Natural killer cell treated with Interleukin-12 subunit alpha and Interleukin-12 subunit beta and Interleukin-15 and Interleukin-18, amount 100 ng/mL, for 72 hours (primary cell): ENCODE measurements at regions not wholly inside any gene's neighbourhood (a gene's known extent, or its start where the extent isn't known, plus 50 kb on each side); places are given as distances from the start of the nearest gene placed in this dataset.

Experiments used
- ATAC-seq, 2 donors: fragments of 150-1000 bp; cut with Tn5 transposase in 1 of 2; sonication (Bioruptor Pico), chemical (Tn5 transposase) in 1 of 2; 2 replicates each; pipeline ENCODE4 v1.10.0; 2021
- DNase-seq: peaks from one replicate; pipeline ENCODE4 v3.0.0; 2022; ENCODE audit warnings: low spot score
- H3K27ac Mint-ChIP-seq, 2 donors: 1 replicate in 1 of 2; 2 replicates in 1 of 2; pipeline ENCODE4 v1.8.0; 2022; ENCODE audit warnings: mixed read lengths in 2 of 2, mild to moderate bottlenecking in 1 of 2, moderate library complexity in 1 of 2
- H3K27me3 Mint-ChIP-seq, 2 donors: 1 replicate in 1 of 2; 2 replicates in 1 of 2; pipeline ENCODE4 v1.8.0; 2022; ENCODE audit warnings: mixed read lengths in 2 of 2
- H3K36me3 Mint-ChIP-seq: one replicate; pipeline ENCODE4 v1.8.0; 2022; ENCODE audit warnings: mixed read lengths
- H3K4me1 Mint-ChIP-seq, 2 donors: 1 replicate in 1 of 2; 2 replicates in 1 of 2; pipeline ENCODE4 v1.8.0; 2022; ENCODE audit warnings: low read depth in 2 of 2, mixed read lengths in 2 of 2, mild to moderate bottlenecking in 1 of 2
- H3K4me3 Mint-ChIP-seq: one replicate; pipeline ENCODE4 v1.8.0; 2022; ENCODE audit warnings: mixed read lengths
- H3K9me3 Mint-ChIP-seq: 2 replicates; pipeline ENCODE4 v1.8.0; 2022; ENCODE audit warnings: mixed read lengths

- Mint-ChIP-seq H3K36me3 (no peaks in the 10 kb centered on the region), H3K4me3 (no peak overlapping the region), H3K9me3 (no peaks in the 10 kb centered on the region), H3K4me1 (no peaks in the 10 kb centered on the region), H3K27me3 (peaks cover 0 to 2% of the 10 kb centered on the region in 2 donors), H3K27ac (no peak overlapping the region)
- no peak for ATAC-seq
- DNase-seq: no peak
Observed at GRCh38 chr22:19621373-19622060, 92.8 kb upstream of the SEPTIN5 start.

GRCh38 chr22:19622061-19622441 is 92.3 kb upstream of the SEPTIN5 start:
- H3K27me3 Mint-ChIP-seq: peaks cover 0 to 2% of the 10 kb centered on the region in 2 donors
- H3K27ac Mint-ChIP-seq: no peak overlapping the region
- no peaks in the 10 kb centered on the region for H3K9me3 Mint-ChIP-seq
- H3K4me3 Mint-ChIP-seq: no peak overlapping the region
- ATAC-seq (no peak), DNase-seq (no peak)
- no peaks in the 10 kb centered on the region for H3K36me3 Mint-ChIP-seq
- no peaks in the 10 kb centered on the region for H3K4me1 Mint-ChIP-seq

DNA sequence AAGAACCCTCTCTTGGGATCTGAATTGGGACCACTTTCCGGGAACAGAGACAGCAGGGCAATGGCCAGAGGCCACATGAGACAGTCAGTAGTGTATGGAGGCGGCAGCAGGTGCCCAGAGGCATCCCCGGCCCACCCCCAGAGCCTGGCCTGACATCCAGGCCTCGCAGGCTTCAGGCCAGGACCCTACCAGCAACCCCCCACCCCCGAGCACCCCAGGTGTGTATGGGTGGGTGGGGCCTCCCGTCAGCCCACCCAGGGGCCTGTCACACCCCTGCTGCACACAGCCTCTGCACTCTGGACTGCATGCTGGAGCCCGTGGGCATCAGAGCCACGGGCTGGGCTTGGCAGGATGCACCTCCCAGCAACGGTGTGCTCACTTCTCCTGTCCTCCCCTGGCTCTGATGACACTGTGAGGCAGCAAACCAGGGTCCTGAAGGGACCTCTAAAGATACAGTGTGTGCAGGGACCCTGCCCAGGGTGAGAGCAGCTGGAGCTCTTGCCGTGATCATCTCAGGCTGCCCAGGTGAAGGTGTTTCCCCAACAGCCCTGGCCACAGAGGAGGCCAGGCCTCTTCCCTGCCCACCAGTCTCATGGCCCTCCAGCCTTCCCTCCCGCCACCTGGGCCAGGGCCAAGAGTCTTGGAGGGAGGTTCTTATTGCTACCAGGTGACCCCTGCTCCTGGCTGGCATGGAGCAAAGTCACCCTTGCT is 88.8 kb upstream of the SEPTIN5 start:
- H3K9me3 Mint-ChIP-seq: no peaks in the 10 kb centered on the region
- peaks cover 4 to 5% of the 10 kb centered on the region in 2 donors for H3K27me3 Mint-ChIP-seq
- H3K4me1 Mint-ChIP-seq: no peaks in the 10 kb centered on the region
- no peaks in the 10 kb centered on the region for H3K36me3 Mint-ChIP-seq
- no peak overlapping the region for H3K27ac Mint-ChIP-seq
- no peak for DNase-seq
- no peak overlapping the region for H3K4me3 Mint-ChIP-seq
- no peak for ATAC-seq

DNA sequence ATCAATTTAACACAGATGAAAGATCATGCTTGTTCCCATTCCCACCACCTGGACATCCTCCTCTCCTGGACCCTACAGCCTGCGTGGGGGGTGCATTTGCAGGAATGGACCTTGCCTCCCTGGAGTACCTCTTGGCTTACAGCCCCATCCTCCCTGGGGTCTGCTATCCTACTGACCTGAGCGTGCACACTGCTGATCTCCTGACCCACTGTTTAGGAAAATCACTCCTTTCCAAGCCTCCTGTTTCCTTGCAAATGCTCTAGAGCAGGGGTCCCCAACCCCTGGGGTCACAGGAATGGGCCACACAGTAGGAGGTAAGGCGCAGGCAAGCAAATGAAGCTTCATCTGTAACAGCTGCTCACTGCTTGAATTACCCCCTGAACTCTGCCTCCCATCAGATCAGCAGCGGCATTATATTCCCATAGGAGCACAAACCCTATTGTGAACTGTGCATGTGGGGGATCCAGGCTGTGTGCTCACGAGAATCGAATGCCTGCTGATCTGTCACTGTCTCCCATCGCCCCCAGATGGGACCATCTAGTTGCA is 88.2 kb upstream of the SEPTIN5 start:
- no peak overlapping the region for H3K27ac Mint-ChIP-seq
- no peaks in the 10 kb centered on the region for H3K9me3 Mint-ChIP-seq
- H3K4me3 Mint-ChIP-seq: no peak overlapping the region
- H3K36me3 Mint-ChIP-seq: no peaks in the 10 kb centered on the region
- ATAC-seq (no peak), DNase-seq (no peak)
- H3K4me1 Mint-ChIP-seq: no peaks in the 10 kb centered on the region
- H3K27me3 Mint-ChIP-seq: peaks cover 4 to 5% of the 10 kb centered on the region in 2 donors

DNA sequence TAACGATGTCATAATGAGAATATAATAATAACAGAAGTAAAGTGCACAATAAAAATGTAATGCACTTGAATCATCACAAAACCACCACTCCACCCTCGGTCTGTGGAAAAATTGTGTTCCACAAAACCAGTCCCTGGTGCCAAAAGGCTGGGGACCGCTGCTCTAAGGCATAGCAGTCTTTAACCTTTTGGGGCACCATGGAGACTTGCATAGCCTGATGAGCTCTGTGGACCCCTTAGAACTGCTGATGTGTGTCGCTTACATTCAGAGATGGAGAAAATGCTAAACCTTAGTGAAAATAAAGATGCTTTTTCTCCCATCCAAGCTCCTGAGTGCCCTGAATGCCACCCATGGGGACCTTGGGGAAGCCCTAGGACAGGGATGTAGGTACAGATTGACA is 87.6 kb upstream of the SEPTIN5 start:
- Mint-ChIP-seq H3K9me3 (no peaks in the 10 kb centered on the region), H3K4me3 (no peak overlapping the region), H3K36me3 (no peaks in the 10 kb centered on the region), H3K27me3 (peaks cover 4 to 5% of the 10 kb centered on the region in 2 donors), H3K4me1 (no peaks in the 10 kb centered on the region), H3K27ac (no peak overlapping the region)
- DNase-seq (no peak), ATAC-seq (no peak)

- Mint-ChIP-seq H3K27ac (no peak overlapping the region), H3K9me3 (no peaks in the 10 kb centered on the region), H3K27me3 (peaks cover 5 to 7% of the 10 kb centered on the region in 2 donors), H3K4me1 (no peaks in the 10 kb centered on the region), H3K36me3 (no peaks in the 10 kb centered on the region), H3K4me3 (no peak overlapping the region)
- DNase-seq (no peak), ATAC-seq (no peak)
Observed at GRCh38 chr22:19628038-19628776, 86.1 kb upstream of the SEPTIN5 start.

DNA sequence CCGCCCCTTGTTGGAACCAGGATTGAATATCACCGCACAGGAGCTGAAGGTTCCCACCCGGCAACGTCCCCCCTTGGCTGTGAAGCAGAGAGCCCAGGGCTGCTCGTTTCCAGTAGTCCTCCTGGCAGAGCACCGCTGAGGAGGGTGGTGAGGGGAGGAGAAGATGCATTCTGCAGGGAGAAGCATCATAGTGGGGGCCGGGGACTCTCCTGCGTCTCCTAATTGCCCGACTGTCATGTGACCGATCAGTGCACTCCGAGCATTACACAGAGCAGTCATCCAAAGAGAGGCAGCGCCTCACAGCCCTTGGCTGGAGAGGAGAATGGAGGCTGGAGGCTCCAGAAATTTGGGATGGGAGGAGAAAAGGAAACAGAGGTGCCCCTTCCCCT is 85.0 kb upstream of the SEPTIN5 start:
- no peaks in the 10 kb centered on the region for H3K36me3 Mint-ChIP-seq
- no peak overlapping the region for H3K4me3 Mint-ChIP-seq
- H3K27me3 Mint-ChIP-seq: peaks cover 5 to 7% of the 10 kb centered on the region in 2 donors
- DNase-seq (no peak), ATAC-seq (no peak)
- no peaks in the 10 kb centered on the region for H3K4me1 Mint-ChIP-seq
- no peak overlapping the region for H3K27ac Mint-ChIP-seq
- H3K9me3 Mint-ChIP-seq: no peaks in the 10 kb centered on the region

DNA sequence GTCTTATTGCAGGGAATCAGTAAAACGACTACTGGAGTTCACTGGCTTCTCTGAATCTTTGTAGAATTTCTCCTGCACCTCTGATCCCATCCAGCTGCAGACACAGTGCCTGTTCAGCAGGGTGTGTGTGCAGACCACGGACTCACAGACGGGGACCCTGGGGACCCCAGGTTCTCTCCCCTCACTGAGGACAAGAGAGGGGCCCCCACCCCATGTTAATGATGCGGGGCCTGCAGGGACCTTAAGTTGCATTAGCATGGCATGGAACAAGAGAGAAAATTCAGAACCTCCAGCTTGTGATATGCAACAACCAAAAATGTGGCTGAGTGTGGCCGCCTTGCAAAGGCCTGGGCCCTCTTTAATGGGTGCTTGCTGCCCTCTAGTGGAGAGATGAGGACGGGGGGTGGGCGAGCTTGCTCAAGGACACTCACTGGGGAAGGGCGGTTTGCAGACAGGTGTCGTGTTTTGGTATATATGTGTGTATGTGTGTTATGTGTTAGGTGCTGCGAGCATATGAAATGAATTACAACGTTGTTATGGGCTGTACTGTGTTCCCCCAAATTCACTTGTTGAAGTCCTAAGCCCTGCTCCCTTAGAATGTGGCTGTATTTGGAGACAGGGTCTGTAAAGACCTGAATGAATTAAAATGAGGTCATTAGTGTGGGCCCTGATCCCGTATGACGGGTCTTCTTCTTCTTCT is 84.4 kb upstream of the SEPTIN5 start:
- Mint-ChIP-seq H3K27me3 (peaks cover 5 to 7% of the 10 kb centered on the region in 2 donors), H3K4me1 (no peaks in the 10 kb centered on the region), H3K9me3 (no peaks in the 10 kb centered on the region), H3K4me3 (no peak overlapping the region), H3K36me3 (no peaks in the 10 kb centered on the region), H3K27ac (no peak overlapping the region)
- DNase-seq (peak; percentile 81), ATAC-seq (peak; percentile 60 to 79)

DNA sequence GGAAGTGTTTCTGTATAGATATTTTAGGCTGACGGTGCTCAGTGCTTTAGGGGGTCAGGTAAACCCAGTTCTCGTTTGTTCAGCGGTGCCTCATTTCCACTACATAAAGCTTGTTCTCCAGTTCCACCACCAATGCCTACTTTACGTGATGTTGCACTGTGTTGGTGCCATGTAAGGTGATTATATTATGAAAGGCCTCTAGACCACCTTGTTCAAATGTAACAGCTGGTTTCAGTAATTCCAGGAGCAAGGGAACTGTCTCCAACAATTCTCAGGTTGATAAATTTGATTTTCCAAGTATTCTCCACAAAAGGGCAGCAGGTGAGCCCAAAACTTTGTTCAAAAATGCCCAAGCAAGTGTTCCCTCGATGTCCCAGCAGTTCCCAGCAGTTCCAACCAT is 83.7 kb upstream of the SEPTIN5 start:
- no peak for ATAC-seq
- Mint-ChIP-seq H3K9me3 (no peaks in the 10 kb centered on the region), H3K36me3 (no peaks in the 10 kb centered on the region), H3K27ac (no peak overlapping the region), H3K4me3 (no peak overlapping the region), H3K4me1 (no peaks in the 10 kb centered on the region), H3K27me3 (peaks cover 5 to 7% of the 10 kb centered on the region in 2 donors)
- no peak for DNase-seq

DNA sequence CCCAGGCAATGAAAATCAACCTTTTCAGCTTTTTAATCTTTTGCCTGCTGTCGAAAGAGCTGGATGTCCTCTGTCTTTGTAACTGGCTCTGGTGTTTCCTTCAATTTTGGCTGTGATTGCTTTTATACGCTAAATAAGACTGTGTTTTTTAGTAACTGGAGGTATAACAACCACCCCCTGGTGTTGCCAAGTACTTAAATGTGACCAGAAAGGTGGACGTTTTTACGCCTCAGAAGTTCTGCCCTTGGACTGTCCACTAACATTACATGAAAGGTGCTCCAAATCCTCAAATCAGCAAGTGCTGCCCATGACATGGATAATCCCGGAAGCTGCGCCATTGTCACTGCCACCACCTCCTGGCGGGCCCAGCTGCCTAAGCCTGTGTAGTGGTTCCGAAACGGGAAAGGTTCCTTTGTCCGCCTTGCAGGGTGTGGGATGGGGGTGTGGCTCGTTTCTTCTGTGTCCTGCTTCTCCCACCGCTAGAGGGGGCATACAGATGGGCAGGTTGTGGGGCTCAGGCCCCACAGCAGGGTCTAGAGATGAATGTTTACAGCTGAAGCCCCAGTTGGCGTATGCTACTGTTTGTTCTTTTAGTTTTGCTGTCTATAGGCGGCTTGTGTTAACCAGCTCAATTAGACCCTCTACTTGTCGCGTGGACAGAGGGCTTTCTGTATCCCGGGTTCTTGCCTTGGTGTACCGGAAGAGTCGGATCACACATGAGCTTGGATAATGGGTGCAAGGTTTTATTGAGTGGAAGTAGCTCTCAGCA is 82.2 kb upstream of the SEPTIN5 start:
- ATAC-seq: no peak
- H3K36me3 Mint-ChIP-seq: no peaks in the 10 kb centered on the region

GRCh38 chr22:19632668-19633148 is 81.6 kb upstream of the SEPTIN5 start:
- Mint-ChIP-seq H3K9me3 (no peaks in the 10 kb centered on the region), H3K27ac (no peak overlapping the region), H3K4me1 (no peaks in the 10 kb centered on the region), H3K27me3 (peaks cover 5% of the 10 kb centered on the region in 2 donors), H3K36me3 (no peaks in the 10 kb centered on the region), H3K4me3 (no peak overlapping the region)
- no peak for ATAC-seq
- DNase-seq: no peak

More for the DNA sequence above, 82.2 kb upstream of the SEPTIN5 start:
- Mint-ChIP-seq H3K9me3 (no peaks in the 10 kb centered on the region), H3K4me3 (no peak overlapping the region), H3K4me1 (no peaks in the 10 kb centered on the region), H3K27ac (no peak overlapping the region), H3K27me3 (peaks cover 5% of the 10 kb centered on the region in 2 donors)
- no peak for DNase-seq

- Mint-ChIP-seq H3K4me3 (no peak overlapping the region), H3K27me3 (peaks cover 5% of the 10 kb centered on the region in 2 donors), H3K27ac (no peak overlapping the region), H3K36me3 (no peaks in the 10 kb centered on the region), H3K4me1 (no peaks in the 10 kb centered on the region), H3K9me3 (no peaks in the 10 kb centered on the region)
- no peak for ATAC-seq
- DNase-seq: no peak
Observed at GRCh38 chr22:19634226-19634975, 79.9 kb upstream of the SEPTIN5 start.
